Trophoblast cell (in vitro differentiated cells and primary cell): ENCODE measurements at regions not wholly inside any gene's neighbourhood (a gene's known extent, or its start where the extent isn't known, plus 50 kb on each side); places are given as distances from the start of the nearest gene placed in this dataset.

Experiments used
- DNase-seq, 2 donors: peaks; one replicate each; pipeline ENCODE4 v3.0.0-alpha.2; 2016
- H2AFZ ChIP-seq: 2 replicates; pipeline ENCODE4 v1.6.1; 2013; ENCODE audit warnings: low read length, moderate library complexity, mild to moderate bottlenecking; ENCODE audit not compliant: insufficient read depth, poor library complexity
- H2AK5ac ChIP-seq: 2 replicates; pipeline ENCODE4 v1.6.1; 2013; ENCODE audit warnings: mild to moderate bottlenecking, low read length
- H2BK120ac ChIP-seq: 2 replicates; pipeline ENCODE4 v1.6.1; 2013; ENCODE audit warnings: low read length, mild to moderate bottlenecking, moderate library complexity; ENCODE audit not compliant: insufficient read depth, poor library complexity
- H2BK12ac ChIP-seq: 2 replicates; pipeline ENCODE4 v1.6.1; 2013; ENCODE audit warnings: mild to moderate bottlenecking, low read length, moderate library complexity
- H2BK5ac ChIP-seq: 2 replicates; pipeline ENCODE4 v1.6.1; 2013; ENCODE audit warnings: low read length, low read depth, moderate library complexity, mild to moderate bottlenecking; ENCODE audit not compliant: poor library complexity
- H3K14ac ChIP-seq: 2 replicates; pipeline ENCODE4 v1.6.1; 2013; ENCODE audit warnings: mild to moderate bottlenecking, low read length
- H3K18ac ChIP-seq: 2 replicates; pipeline ENCODE4 v1.6.1; 2013; ENCODE audit warnings: mild to moderate bottlenecking, low read length
- H3K23ac ChIP-seq: 2 replicates; pipeline ENCODE4 v1.6.1; 2013; ENCODE audit warnings: low read length
- H3K27ac ChIP-seq: 2 replicates; pipeline ENCODE4 v1.5.1; 2013; ENCODE audit warnings: low read depth, mild to moderate bottlenecking, inconsistent platforms, low read length, moderate library complexity
- H3K27me3 ChIP-seq: 2 replicates; pipeline ENCODE4 v1.6.1; 2013; ENCODE audit warnings: inconsistent platforms, mild to moderate bottlenecking, low read length, moderate library complexity; ENCODE audit not compliant: insufficient read depth
- H3K36me3 ChIP-seq, 2 experiments: 1 replicate in 1 of 2; 2 replicates in 1 of 2; pipeline ENCODE4 v1.6.1; 2013; ENCODE audit warnings: low read length in 2 of 2, mild to moderate bottlenecking in 2 of 2, moderate library complexity in 1 of 2; ENCODE audit not compliant: insufficient read depth in 2 of 2, control insufficient read depth in 1 of 2
- H3K4ac ChIP-seq: 2 replicates; pipeline ENCODE4 v1.6.1; 2013; ENCODE audit warnings: low read depth, mild to moderate bottlenecking, low read length, moderate library complexity
- H3K4me1 ChIP-seq, 2 experiments: 1 replicate in 1 of 2; 2 replicates in 1 of 2; pipeline ENCODE4 v1.6.1; 2013; ENCODE audit warnings: low read length in 2 of 2, mild to moderate bottlenecking in 2 of 2, moderate library complexity in 1 of 2; ENCODE audit not compliant: insufficient read depth in 2 of 2, control insufficient read depth in 1 of 2
- H3K4me2 ChIP-seq: 2 replicates; pipeline ENCODE4 v1.6.1; 2013; ENCODE audit warnings: inconsistent platforms, mild to moderate bottlenecking, low read length, moderate library complexity
- H3K4me3 ChIP-seq: 2 replicates; pipeline ENCODE4 v1.5.1; 2013; ENCODE audit warnings: mild to moderate bottlenecking, low read depth, low read length, inconsistent platforms
- H3K79me1 ChIP-seq: one replicate; pipeline ENCODE4 v1.6.1; 2013; ENCODE audit warnings: low read length
- H3K79me2 ChIP-seq: 2 replicates; pipeline ENCODE4 v1.6.1; 2013; ENCODE audit warnings: low read length, mild to moderate bottlenecking; ENCODE audit not compliant: control insufficient read depth, insufficient read depth, poor library complexity
- H3K9ac ChIP-seq: 2 replicates; pipeline ENCODE4 v1.6.1; 2013; ENCODE audit warnings: mild to moderate bottlenecking, low read length
- H3K9me3 ChIP-seq: 2 replicates; pipeline ENCODE4 v1.6.1; 2013; ENCODE audit warnings: low read depth, mild to moderate bottlenecking, control low read depth, inconsistent platforms, low read length; ENCODE audit not compliant: insufficient read depth
- H4K12ac ChIP-seq: 2 replicates; pipeline ENCODE4 v1.6.1; 2013; ENCODE audit warnings: low read depth, mild to moderate bottlenecking, low read length, moderate library complexity
- H4K8ac ChIP-seq: 2 replicates; pipeline ENCODE4 v1.6.1; 2013; ENCODE audit warnings: low read depth, mild to moderate bottlenecking, low read length, moderate library complexity
- H4K91ac ChIP-seq: one replicate; pipeline ENCODE4 v1.6.1; 2013; ENCODE audit warnings: low read depth, mild to moderate bottlenecking, low read length, moderate library complexity
- WGBS: extraction: QIAGEN DNeasy Blood & Tissue Kit; methylation state at CpG from one replicate; pipeline ENCODE4 v1.1.7; 2013; ENCODE audit warnings: missing lambda C conversion rate; ENCODE audit not compliant: insufficient read length, insufficient coverage; ENCODE audit errors: extremely low coverage; 5-methylcytosine and 5-hydroxymethylcytosine counted together

DNA sequence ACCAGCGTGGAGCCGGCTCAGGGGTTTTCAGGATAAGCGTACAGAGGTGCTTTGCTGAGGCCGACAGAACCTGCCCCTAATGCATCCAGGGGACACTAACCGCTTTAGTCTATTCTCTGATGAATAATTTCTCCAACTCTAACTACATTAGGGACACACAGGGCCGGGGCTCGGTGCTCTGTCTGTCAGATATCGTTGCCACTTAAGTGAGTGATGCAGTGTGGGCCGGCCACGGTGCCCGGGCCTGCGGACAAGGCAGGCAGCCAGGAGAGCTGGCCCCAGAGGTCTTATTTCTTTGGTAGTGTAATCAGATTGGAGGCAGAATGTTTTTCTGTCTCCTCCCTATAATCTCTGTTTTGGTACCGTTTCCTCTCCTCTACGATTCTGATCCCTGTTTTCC, 62.7 kb downstream of the ADRA2A start:
- Histone ChIP-seq H3K4ac (no peak overlapping the region), H3K36me3 (no peaks in the 10 kb centered on the region), H3K27me3 (no peaks in the 10 kb centered on the region), H4K12ac (no peak overlapping the region), H3K14ac (no peak overlapping the region), H3K79me1 (no peaks in the 10 kb centered on the region), H3K9me3 (no peaks in the 10 kb centered on the region), H3K4me2 (no peak overlapping the region), H4K8ac (no peak overlapping the region), H4K91ac (no peak overlapping the region), H2AK5ac (no peak overlapping the region), H3K23ac (no peak overlapping the region), H2AFZ (no peak overlapping the region), H3K9ac (no peak overlapping the region), H2BK12ac (no peak overlapping the region), H3K4me1 (no peaks in the 10 kb centered on the region), H2BK5ac (no peak overlapping the region), H3K18ac (no peak overlapping the region), H3K4me3 (no peak overlapping the region), H3K27ac (no peak overlapping the region), H2BK120ac (no peak overlapping the region), H3K79me2 (no peaks in the 10 kb centered on the region)
- no CpG with 5 or more reads among the region's 14 CpGs for WGBS
- no peak for DNase-seq

- H3K9ac ChIP-seq: no peak overlapping the region
- H3K9me3 ChIP-seq: peaks cover 2% of the 10 kb centered on the region
- no peak overlapping the region for H2BK5ac ChIP-seq
- H3K14ac ChIP-seq: no peak overlapping the region
- no peak for DNase-seq
- H3K27me3 ChIP-seq: no peaks in the 10 kb centered on the region
- no peaks in the 10 kb centered on the region for H3K4me1 ChIP-seq
- no peak overlapping the region for H3K23ac ChIP-seq
- no peak overlapping the region for H2BK120ac ChIP-seq
- no peak overlapping the region for H3K18ac ChIP-seq
- no peak overlapping the region for H4K8ac ChIP-seq
- no peak overlapping the region for H4K91ac ChIP-seq
- no peak overlapping the region for H2BK12ac ChIP-seq
- no peak overlapping the region for H3K4me2 ChIP-seq
- no peak overlapping the region for H2AFZ ChIP-seq
- no peak overlapping the region for H2AK5ac ChIP-seq
- no peaks in the 10 kb centered on the region for H3K79me2 ChIP-seq
- no peaks in the 10 kb centered on the region for H3K36me3 ChIP-seq
- no peak overlapping the region for H3K4ac ChIP-seq
- H3K27ac ChIP-seq: no peak overlapping the region
- H3K4me3 ChIP-seq: no peak overlapping the region
- no peak overlapping the region for H4K12ac ChIP-seq
- no CpG with 5 or more reads among the region's 9 CpGs for WGBS
- H3K79me1 ChIP-seq: no peaks in the 10 kb centered on the region
Measured at GRCh38 chr10:111142092-111142768, 65.4 kb downstream of the ADRA2A start.

DNA sequence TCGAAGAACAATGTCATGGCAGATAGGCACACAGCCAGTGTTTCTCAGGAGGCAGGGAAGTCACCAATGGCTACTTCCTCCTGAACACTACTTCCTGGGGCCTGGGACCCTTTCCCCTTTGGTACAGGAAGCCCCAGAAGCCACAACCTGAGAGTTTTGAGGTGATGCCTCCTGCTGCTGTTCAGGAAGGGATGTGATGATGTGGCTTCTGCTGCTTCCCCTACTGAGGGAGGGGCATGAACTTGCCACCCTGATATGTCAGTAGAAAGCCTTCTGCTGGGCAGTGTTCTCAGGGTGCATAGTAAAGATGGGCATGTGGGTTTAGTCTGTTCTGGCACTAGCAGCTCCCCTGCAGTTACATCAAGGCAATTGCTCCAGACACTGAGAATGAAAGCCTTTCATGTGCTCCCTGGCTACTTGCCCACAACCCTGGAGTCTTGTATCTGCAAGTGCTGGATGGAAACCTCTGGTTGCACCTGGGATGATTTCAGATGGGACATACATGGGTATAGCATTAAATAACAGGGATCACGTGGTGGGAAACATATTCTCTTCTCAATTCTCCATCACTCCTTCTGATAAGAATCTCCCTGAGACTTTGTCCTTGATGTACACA, 69.3 kb downstream of the ADRA2A start:
- no peak overlapping the region for H3K18ac ChIP-seq
- no peak overlapping the region for H3K23ac ChIP-seq
- no peak overlapping the region for H3K14ac ChIP-seq
- no peak overlapping the region for H4K12ac ChIP-seq
- H3K9me3 ChIP-seq: peaks cover 2% of the 10 kb centered on the region
- H3K4me1 ChIP-seq: no peaks in the 10 kb centered on the region
- H3K9ac ChIP-seq: no peak overlapping the region
- no peaks in the 10 kb centered on the region for H3K27me3 ChIP-seq
- H3K27ac ChIP-seq: no peak overlapping the region
- no peak overlapping the region for H4K8ac ChIP-seq
- H4K91ac ChIP-seq: no peak overlapping the region
- H3K4me3 ChIP-seq: no peak overlapping the region
- H3K79me2 ChIP-seq: no peaks in the 10 kb centered on the region
- H3K79me1 ChIP-seq: no peaks in the 10 kb centered on the region
- no peak overlapping the region for H2BK120ac ChIP-seq
- H3K36me3 ChIP-seq: no peaks in the 10 kb centered on the region
- no peak overlapping the region for H3K4me2 ChIP-seq
- no peak overlapping the region for H2AK5ac ChIP-seq
- no peak overlapping the region for H2AFZ ChIP-seq
- H3K4ac ChIP-seq: no peak overlapping the region
- H2BK12ac ChIP-seq: no peak overlapping the region
- no peak for DNase-seq
- no peak overlapping the region for H2BK5ac ChIP-seq
- WGBS: no CpG with 5 or more reads among the region's 2 CpGs

DNA sequence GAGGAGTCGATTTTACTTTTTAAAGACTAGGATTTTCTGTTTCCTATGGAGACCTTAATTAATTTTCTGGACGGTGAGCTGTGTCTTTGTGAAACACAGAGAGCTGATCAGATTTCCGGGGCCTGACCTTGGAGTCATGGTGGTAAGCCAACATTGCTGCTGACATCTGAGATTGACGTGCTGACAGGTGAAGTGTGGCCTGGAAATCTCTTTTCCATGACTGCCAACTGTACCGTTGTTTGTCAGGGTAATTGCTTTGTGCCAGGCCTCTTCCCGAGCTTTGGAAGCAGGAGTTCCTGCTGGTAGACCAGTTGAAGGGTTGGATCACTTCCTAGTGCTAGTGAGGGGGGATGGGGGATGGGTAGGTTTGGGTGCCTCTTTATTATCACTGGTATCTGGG, 71.2 kb downstream of the ADRA2A start:
- H3K4me2 ChIP-seq: no peak overlapping the region
- H2AFZ ChIP-seq: no peak overlapping the region
- no peak overlapping the region for H3K23ac ChIP-seq
- WGBS: no CpG with 5 or more reads among the region's 6 CpGs
- H3K18ac ChIP-seq: no peak overlapping the region
- no peak overlapping the region for H4K12ac ChIP-seq
- DNase-seq: no peak
- H3K9ac ChIP-seq: no peak overlapping the region
- no peak overlapping the region for H3K14ac ChIP-seq
- H2BK120ac ChIP-seq: no peak overlapping the region
- H2BK12ac ChIP-seq: no peak overlapping the region
- no peaks in the 10 kb centered on the region for H3K27me3 ChIP-seq
- H3K9me3 ChIP-seq: peaks cover 2% of the 10 kb centered on the region
- no peak overlapping the region for H4K91ac ChIP-seq
- no peak overlapping the region for H4K8ac ChIP-seq
- H2AK5ac ChIP-seq: no peak overlapping the region
- H3K4me3 ChIP-seq: no peak overlapping the region
- H2BK5ac ChIP-seq: no peak overlapping the region
- no peaks in the 10 kb centered on the region for H3K4me1 ChIP-seq
- no peak overlapping the region for H3K27ac ChIP-seq
- no peaks in the 10 kb centered on the region for H3K79me2 ChIP-seq
- H3K4ac ChIP-seq: no peak overlapping the region
- H3K79me1 ChIP-seq: no peaks in the 10 kb centered on the region
- no peaks in the 10 kb centered on the region for H3K36me3 ChIP-seq
